HUES6 (cell line): ENCODE measurements at regions not wholly inside any gene's neighbourhood (a gene's known extent, or its start where the extent isn't known, plus 50 kb on each side); places are given as distances from the start of the nearest gene placed in this dataset.

Experiments used
- H3K27ac ChIP-seq: 2 replicates; pipeline ENCODE4 v1.7.0; 2013; ENCODE audit warnings: low read depth, mild to moderate bottlenecking, low read length, inconsistent platforms
- H3K27me3 ChIP-seq: 2 replicates; pipeline ENCODE4 v1.6.1; 2013; ENCODE audit warnings: low read length; ENCODE audit not compliant: control insufficient read depth, insufficient read depth
- H3K36me3 ChIP-seq: 2 replicates; pipeline ENCODE4 v1.6.1; 2013; ENCODE audit warnings: low read length; ENCODE audit not compliant: control insufficient read depth, insufficient read depth
- H3K4me1 ChIP-seq: 2 replicates; pipeline ENCODE4 v1.6.1; 2013; ENCODE audit warnings: low read length; ENCODE audit not compliant: control insufficient read depth, insufficient read depth
- H3K4me3 ChIP-seq: 2 replicates; pipeline ENCODE4 v1.5.1; 2013; ENCODE audit warnings: low read depth, low read length
- H3K9ac ChIP-seq: one replicate; pipeline ENCODE4 v1.6.1; 2013; ENCODE audit warnings: mild to moderate bottlenecking, low read length
- H3K9me3 ChIP-seq: 2 replicates; pipeline ENCODE4 v1.6.1; 2013; ENCODE audit warnings: low read depth, low read length; ENCODE audit not compliant: control insufficient read depth, insufficient read depth

- Histone ChIP-seq H3K36me3 (no peaks in the 10 kb centered on the region), H3K9me3 (no peaks in the 10 kb centered on the region), H3K4me3 (no peak overlapping the region), H3K27ac (no peak overlapping the region), H3K9ac (no peak overlapping the region), H3K4me1 (no peaks in the 10 kb centered on the region), H3K27me3 (no peaks in the 10 kb centered on the region)
Observed at GRCh38 chr4:120472447-120473131, 405.9 kb upstream of the MAD2L1 start.

GRCh38 chr4:120466429-120466828 lies 399.8 kb upstream of the MAD2L1 start:
- Histone ChIP-seq H3K27me3 (no peaks in the 10 kb centered on the region), H3K27ac (0 out of 2 replicates have a peak overlapping the region, but pooled peaks have one; percentile 12), H3K4me3 (0 out of 2 replicates have a peak overlapping the region, but pooled peaks have one; percentile 3), H3K9me3 (no peaks in the 10 kb centered on the region), H3K4me1 (peaks cover 18% of the 10 kb centered on the region), H3K9ac (no peak overlapping the region), H3K36me3 (no peaks in the 10 kb centered on the region)

GRCh38 chr4:120454788-120455187 lies 388.1 kb upstream of the MAD2L1 start:
- no peak overlapping the region for H3K9ac ChIP-seq
- H3K9me3 ChIP-seq: no peaks in the 10 kb centered on the region
- H3K4me3 ChIP-seq: no peak overlapping the region
- H3K4me1 ChIP-seq: no peaks in the 10 kb centered on the region
- H3K27me3 ChIP-seq: no peaks in the 10 kb centered on the region
- no peaks in the 10 kb centered on the region for H3K36me3 ChIP-seq
- no peak overlapping the region for H3K27ac ChIP-seq

GRCh38 chr4:120452536-120452935 lies 385.9 kb upstream of the MAD2L1 start:
- Histone ChIP-seq H3K4me1 (no peaks in the 10 kb centered on the region), H3K27me3 (no peaks in the 10 kb centered on the region), H3K4me3 (no peak overlapping the region), H3K9me3 (no peaks in the 10 kb centered on the region), H3K36me3 (no peaks in the 10 kb centered on the region), H3K27ac (no peak overlapping the region), H3K9ac (no peak overlapping the region)

GRCh38 chr4:120452001-120452400 lies 385.4 kb upstream of the MAD2L1 start:
- Histone ChIP-seq H3K4me1 (no peaks in the 10 kb centered on the region), H3K4me3 (no peak overlapping the region), H3K36me3 (no peaks in the 10 kb centered on the region), H3K27me3 (no peaks in the 10 kb centered on the region), H3K9ac (no peak overlapping the region), H3K27ac (no peak overlapping the region), H3K9me3 (no peaks in the 10 kb centered on the region)

GRCh38 chr4:120447774-120448173 lies 381.1 kb upstream of the MAD2L1 start:
- H3K36me3 ChIP-seq: no peaks in the 10 kb centered on the region
- H3K9ac ChIP-seq: no peak overlapping the region
- H3K4me3 ChIP-seq: no peak overlapping the region
- H3K27me3 ChIP-seq: no peaks in the 10 kb centered on the region
- H3K9me3 ChIP-seq: no peaks in the 10 kb centered on the region
- no peak overlapping the region for H3K27ac ChIP-seq
- no peaks in the 10 kb centered on the region for H3K4me1 ChIP-seq

GRCh38 chr4:120446051-120446567 lies 379.5 kb upstream of the MAD2L1 start:
- Histone ChIP-seq H3K9ac (no peak overlapping the region), H3K27me3 (no peaks in the 10 kb centered on the region), H3K36me3 (no peaks in the 10 kb centered on the region)

GRCh38 chr4:120445186-120445585 lies 378.5 kb upstream of the MAD2L1 start:
- no peaks in the 10 kb centered on the region for H3K4me1 ChIP-seq
- H3K4me3 ChIP-seq: no peak overlapping the region
- no peak overlapping the region for H3K27ac ChIP-seq
- no peak overlapping the region for H3K9ac ChIP-seq
- no peaks in the 10 kb centered on the region for H3K9me3 ChIP-seq
- H3K27me3 ChIP-seq: no peaks in the 10 kb centered on the region
- H3K36me3 ChIP-seq: no peaks in the 10 kb centered on the region

More at GRCh38 chr4:120446051-120446567, 379.5 kb upstream of the MAD2L1 start:
- Histone ChIP-seq H3K4me1 (no peaks in the 10 kb centered on the region), H3K4me3 (no peak overlapping the region), H3K9me3 (no peaks in the 10 kb centered on the region), H3K27ac (no peak overlapping the region)

GRCh38 chr4:120443116-120443515 lies 376.5 kb upstream of the MAD2L1 start:
- no peak overlapping the region for H3K9ac ChIP-seq

GRCh38 chr4:120440730-120441129 lies 374.1 kb upstream of the MAD2L1 start:
- H3K9me3 ChIP-seq: no peaks in the 10 kb centered on the region
- H3K4me3 ChIP-seq: no peak overlapping the region
- no peak overlapping the region for H3K9ac ChIP-seq
- no peaks in the 10 kb centered on the region for H3K36me3 ChIP-seq
- H3K27me3 ChIP-seq: no peaks in the 10 kb centered on the region
- no peaks in the 10 kb centered on the region for H3K4me1 ChIP-seq
- no peak overlapping the region for H3K27ac ChIP-seq

More at GRCh38 chr4:120443116-120443515, 376.5 kb upstream of the MAD2L1 start:
- Histone ChIP-seq H3K4me1 (no peaks in the 10 kb centered on the region), H3K27ac (no peak overlapping the region), H3K4me3 (no peak overlapping the region), H3K9me3 (no peaks in the 10 kb centered on the region), H3K27me3 (no peaks in the 10 kb centered on the region), H3K36me3 (no peaks in the 10 kb centered on the region)

GRCh38 chr4:120435179-120435578 lies 368.5 kb upstream of the MAD2L1 start:
- Histone ChIP-seq H3K4me3 (no peak overlapping the region), H3K27me3 (no peaks in the 10 kb centered on the region), H3K9me3 (no peaks in the 10 kb centered on the region), H3K9ac (no peak overlapping the region), H3K4me1 (no peaks in the 10 kb centered on the region), H3K27ac (no peak overlapping the region), H3K36me3 (no peaks in the 10 kb centered on the region)
